HepG2 (cell line): ENCODE measurements at regions not wholly inside any gene's neighbourhood (a gene's known extent, or its start where the extent isn't known, plus 50 kb on each side); places are given as distances from the start of the nearest gene placed in this dataset.
A peak's percentile ranks its signal among the peaks of the same experiment; 100 is the strongest.

Experiments used
- BRD4 ChIP-seq: sonication (generic); formaldehyde crosslinking; IDR thresholded peaks from 2 replicates; pipeline ENCODE4 v1.4.0; 2020; ENCODE audit warnings: missing genetic modification reagents
- ESRRA ChIP-seq: sonication (generic); formaldehyde crosslinking; IDR thresholded peaks from 2 replicates; pipeline ENCODE4 v1.5.1; 2020; ENCODE audit warnings: mild to moderate bottlenecking, low read depth, missing genetic modification reagents
- HMG20A ChIP-seq: IDR thresholded peaks from 2 replicates; pipeline ENCODE4 v1.6.1; 2016; ENCODE audit warnings: borderline replicate concordance
- MTA1 ChIP-seq: sonication (generic); formaldehyde crosslinking; IDR thresholded peaks from 2 replicates; pipeline ENCODE4 v1.4.0; 2020; ENCODE audit warnings: missing genetic modification reagents, mild to moderate bottlenecking, borderline replicate concordance
- MTA3 ChIP-seq: sonication (generic); formaldehyde crosslinking; IDR thresholded peaks from 2 replicates; pipeline ENCODE4 v1.4.0; 2020; ENCODE audit warnings: missing genetic modification reagents
- MYC ChIP-seq: sonication (generic); formaldehyde crosslinking; IDR thresholded peaks from 2 replicates; pipeline ENCODE4 v1.9.0; 2021; ENCODE audit warnings: missing genetic modification reagents, borderline replicate concordance
- NCOR1 ChIP-seq: fragments of 200-600 bp; sonication (generic); IDR thresholded peaks from 2 replicates; pipeline ENCODE4 v1.7.0; 2017; ENCODE audit warnings: antibody characterized with exemption, low read length, borderline replicate concordance
- POGZ ChIP-seq: sonication (generic); formaldehyde crosslinking; IDR thresholded peaks from 2 replicates; pipeline ENCODE4 v1.4.0; 2020; ENCODE audit warnings: mild to moderate bottlenecking, missing genetic modification reagents
- PRMT3 ChIP-seq: sonication (generic); formaldehyde crosslinking; IDR thresholded peaks from 2 replicates; pipeline ENCODE4 v1.8.1; 2022; ENCODE audit warnings: low read depth, mild to moderate bottlenecking, moderate library complexity, missing genetic modification reagents, borderline replicate concordance
- RARG ChIP-seq: sonication (generic); formaldehyde crosslinking; IDR thresholded peaks from 2 replicates; pipeline ENCODE4 v1.4.0; 2020; ENCODE audit warnings: low read depth, mild to moderate bottlenecking, missing genetic modification reagents
- RBAK ChIP-seq: sonication (generic); formaldehyde crosslinking; IDR thresholded peaks from 2 replicates; pipeline ENCODE4 v1.5.1; 2020; ENCODE audit warnings: mild to moderate bottlenecking, missing genetic modification reagents
- SNRNP70 ChIP-seq: fragments of 200-400 bp; formaldehyde crosslinking; IDR thresholded peaks from 2 replicates; pipeline ENCODE4 v1.6.1; 2017; ENCODE audit warnings: mild to moderate bottlenecking, low read depth, low read length, moderate library complexity
- TRIM24 ChIP-seq: sonication (generic); formaldehyde crosslinking; IDR thresholded peaks from 2 replicates; pipeline ENCODE4 v1.8.0; 2022; ENCODE audit warnings: mild to moderate bottlenecking, missing genetic modification reagents
- XRCC5 ChIP-seq: fragments of 200-400 bp; formaldehyde crosslinking; optimal IDR thresholded peaks from 2 replicates; pipeline ENCODE3; 2017; ENCODE audit warnings: mild to moderate bottlenecking, low read length
- ZBTB38 ChIP-seq: sonication (generic); formaldehyde crosslinking; IDR thresholded peaks from 2 replicates; pipeline ENCODE4 v1.5.1; 2020; ENCODE audit warnings: mild to moderate bottlenecking, missing genetic modification reagents
- ZFY ChIP-seq: sonication (generic); formaldehyde crosslinking; IDR thresholded peaks from 2 replicates; pipeline ENCODE4 v1.4.0; 2020; ENCODE audit warnings: missing genetic modification reagents
- ZNF652 ChIP-seq: IDR thresholded peaks from 2 replicates; pipeline ENCODE4 v1.6.1; 2016; ENCODE audit warnings: low read depth, borderline replicate concordance
- ZNF713 ChIP-seq: sonication (generic); formaldehyde crosslinking; IDR thresholded peaks from 2 replicates; pipeline ENCODE4 v1.4.0; 2020; ENCODE audit warnings: mild to moderate bottlenecking, missing genetic modification reagents
- ZNF747 ChIP-seq: sonication (generic); formaldehyde crosslinking; IDR thresholded peaks from 2 replicates; pipeline ENCODE4 v1.8.1; 2023; ENCODE audit warnings: missing genetic modification reagents, mild to moderate bottlenecking, borderline replicate concordance
- ZNF768 ChIP-seq: sonication (generic); formaldehyde crosslinking; IDR thresholded peaks from 2 replicates; pipeline ENCODE4 v1.4.0; 2020; ENCODE audit warnings: missing genetic modification reagents
- ZNF788 ChIP-seq: sonication (generic); formaldehyde crosslinking; IDR thresholded peaks from 2 replicates; pipeline ENCODE4 v1.5.0; 2020; ENCODE audit warnings: mild to moderate bottlenecking, missing genetic modification reagents, borderline replicate concordance
- TF ChIP-seq, protein P1 (sequence below): sonication (generic); formaldehyde crosslinking; IDR thresholded peaks from 2 replicates; pipeline ENCODE4 v1.5.0; 2020; ENCODE audit warnings: missing genetic modification reagents, mild to moderate bottlenecking, borderline replicate concordance
- TF ChIP-seq, protein P2 (sequence below): sonication (generic); formaldehyde crosslinking; IDR thresholded peaks from 2 replicates; pipeline ENCODE4 v1.8.0; 2023; ENCODE audit warnings: mild to moderate bottlenecking, missing genetic modification reagents
- TF ChIP-seq, protein P3 (sequence below): sonication (generic); formaldehyde crosslinking; IDR thresholded peaks from 2 replicates; pipeline ENCODE4 v1.9.0; 2021; ENCODE audit warnings: missing genetic modification reagents, mild to moderate bottlenecking, borderline replicate concordance
- TF ChIP-seq, protein P4 (sequence below): sonication (generic); formaldehyde crosslinking; IDR thresholded peaks from 2 replicates; pipeline ENCODE4 v1.5.1; 2020; ENCODE audit warnings: mild to moderate bottlenecking, moderate library complexity, missing genetic modification reagents

DNA sequence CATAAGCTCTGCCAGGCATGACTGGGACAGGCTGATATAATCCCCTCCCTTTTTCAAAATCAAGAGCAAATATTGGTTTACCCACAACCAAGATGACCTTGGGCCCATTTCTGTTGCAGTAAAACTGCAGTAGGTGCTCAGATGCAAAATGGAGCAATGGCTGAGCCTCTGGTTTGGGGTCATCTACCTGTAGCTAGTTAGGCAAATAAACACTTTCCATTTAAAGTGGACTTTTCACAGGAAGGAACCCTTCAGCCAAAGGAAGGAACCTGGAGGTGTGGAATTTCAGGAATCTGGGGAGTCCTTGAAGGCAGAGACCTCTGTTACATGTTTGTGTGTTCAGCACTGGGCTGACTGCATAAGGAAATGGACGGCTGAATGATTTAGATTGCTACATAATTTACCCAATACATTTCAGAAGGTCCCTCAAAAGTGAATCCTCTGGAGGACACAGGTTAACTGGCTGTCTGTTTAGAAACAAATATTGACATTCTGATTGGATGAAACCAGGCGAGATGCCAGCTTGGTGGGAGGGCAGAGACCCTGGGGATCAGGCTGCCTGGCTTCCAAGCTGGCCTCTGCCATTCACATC, 170.1 kb upstream of the ZNF618 start (continued):
- TF ChIP-seq, protein P1, sequence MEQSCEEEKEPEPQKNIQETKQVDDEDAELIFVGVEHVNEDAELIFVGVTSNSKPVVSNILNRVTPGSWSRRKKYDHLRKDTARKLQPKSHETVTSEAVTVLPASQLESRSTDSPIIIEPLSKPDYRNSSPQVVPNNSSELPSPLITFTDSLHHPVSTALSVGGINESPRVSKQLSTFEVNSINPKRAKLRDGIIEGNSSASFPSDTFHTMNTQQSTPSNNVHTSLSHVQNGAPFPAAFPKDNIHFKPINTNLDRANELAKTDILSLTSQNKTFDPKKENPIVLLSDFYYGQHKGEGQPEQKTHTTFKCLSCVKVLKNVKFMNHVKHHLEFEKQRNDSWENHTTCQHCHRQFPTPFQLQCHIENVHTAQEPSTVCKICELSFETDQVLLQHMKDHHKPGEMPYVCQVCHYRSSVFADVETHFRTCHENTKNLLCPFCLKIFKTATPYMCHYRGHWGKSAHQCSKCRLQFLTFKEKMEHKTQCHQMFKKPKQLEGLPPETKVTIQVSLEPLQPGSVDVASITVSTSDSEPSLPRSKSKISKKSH (CRISPR knock-in tag), result no peak
- TF ChIP-seq SNRNP70 (no peak), ZNF788 (CRISPR knock-in tag) (no peak), MTA1 (CRISPR knock-in tag) (no peak), TRIM24 (CRISPR knock-in tag) (no peak), ZNF713 (CRISPR knock-in tag) (no peak), ZNF652 (CRISPR knock-in tag) (no peak), POGZ (CRISPR knock-in tag) (peak; percentile 62; the same call in 1 of the 2 replicates), ZNF747 (CRISPR knock-in tag) (0 out of 2 replicates have a peak, but pooled peaks have one; percentile 36), XRCC5 (no peak), NCOR1 (peak; percentile 25; the same call in 1 of the 2 replicates), ZNF768 (CRISPR knock-in tag) (no peak), ESRRA (CRISPR knock-in tag) (no peak), RARG (CRISPR knock-in tag) (no peak), RBAK (CRISPR knock-in tag) (no peak), BRD4 (no peak), PRMT3 (CRISPR knock-in tag) (no peak), ZFY (CRISPR knock-in tag) (no peak), ZBTB38 (CRISPR knock-in tag) (no peak), HMG20A (CRISPR knock-in tag) (peak; percentile 51; the same call in 1 of the 2 replicates), MTA3 (CRISPR knock-in tag) (no peak), MYC (CRISPR knock-in tag) (no peak)
- TF ChIP-seq, protein P2, sequence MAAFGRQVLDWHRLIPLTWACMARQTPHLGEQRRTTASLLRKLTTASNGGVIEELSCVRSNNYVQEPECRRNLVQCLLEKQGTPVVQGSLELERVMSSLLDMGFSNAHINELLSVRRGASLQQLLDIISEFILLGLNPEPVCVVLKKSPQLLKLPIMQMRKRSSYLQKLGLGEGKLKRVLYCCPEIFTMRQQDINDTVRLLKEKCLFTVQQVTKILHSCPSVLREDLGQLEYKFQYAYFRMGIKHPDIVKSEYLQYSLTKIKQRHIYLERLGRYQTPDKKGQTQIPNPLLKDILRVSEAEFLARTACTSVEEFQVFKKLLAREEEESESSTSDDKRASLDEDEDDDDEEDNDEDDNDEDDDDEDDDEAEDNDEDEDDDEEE (CRISPR knock-in tag), result no peak
- TF ChIP-seq, protein P3, sequence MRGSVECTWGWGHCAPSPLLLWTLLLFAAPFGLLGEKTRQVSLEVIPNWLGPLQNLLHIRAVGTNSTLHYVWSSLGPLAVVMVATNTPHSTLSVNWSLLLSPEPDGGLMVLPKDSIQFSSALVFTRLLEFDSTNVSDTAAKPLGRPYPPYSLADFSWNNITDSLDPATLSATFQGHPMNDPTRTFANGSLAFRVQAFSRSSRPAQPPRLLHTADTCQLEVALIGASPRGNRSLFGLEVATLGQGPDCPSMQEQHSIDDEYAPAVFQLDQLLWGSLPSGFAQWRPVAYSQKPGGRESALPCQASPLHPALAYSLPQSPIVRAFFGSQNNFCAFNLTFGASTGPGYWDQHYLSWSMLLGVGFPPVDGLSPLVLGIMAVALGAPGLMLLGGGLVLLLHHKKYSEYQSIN (CRISPR knock-in tag), result no peak
- TF ChIP-seq, protein P4, sequence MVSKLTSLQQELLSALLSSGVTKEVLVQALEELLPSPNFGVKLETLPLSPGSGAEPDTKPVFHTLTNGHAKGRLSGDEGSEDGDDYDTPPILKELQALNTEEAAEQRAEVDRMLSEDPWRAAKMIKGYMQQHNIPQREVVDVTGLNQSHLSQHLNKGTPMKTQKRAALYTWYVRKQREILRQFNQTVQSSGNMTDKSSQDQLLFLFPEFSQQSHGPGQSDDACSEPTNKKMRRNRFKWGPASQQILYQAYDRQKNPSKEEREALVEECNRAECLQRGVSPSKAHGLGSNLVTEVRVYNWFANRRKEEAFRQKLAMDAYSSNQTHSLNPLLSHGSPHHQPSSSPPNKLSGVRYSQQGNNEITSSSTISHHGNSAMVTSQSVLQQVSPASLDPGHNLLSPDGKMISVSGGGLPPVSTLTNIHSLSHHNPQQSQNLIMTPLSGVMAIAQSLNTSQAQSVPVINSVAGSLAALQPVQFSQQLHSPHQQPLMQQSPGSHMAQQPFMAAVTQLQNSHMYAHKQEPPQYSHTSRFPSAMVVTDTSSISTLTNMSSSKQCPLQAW, result no peak
